H1 (cell line): ENCODE measurements at regions not wholly inside any gene's neighbourhood (a gene's known extent, or its start where the extent isn't known, plus 50 kb on each side); places are given as distances from the start of the nearest gene placed in this dataset.

Source experiments
- CREB1 ChIP-seq: IDR thresholded peaks from 2 replicates; pipeline ENCODE4 v1.6.1; 2012; ENCODE audit warnings: inconsistent platforms
- EP300 ChIP-seq, 2 experiments: IDR thresholded peaks; 1 replicate in 1 of 2; 2 replicates in 1 of 2; pipeline ENCODE4 v1.6.1; 2011 to 2012; ENCODE audit warnings: low read depth in 2 of 2, low read length in 2 of 2, mild to moderate bottlenecking in 2 of 2, borderline replicate concordance in 1 of 2, inconsistent platforms in 1 of 2, moderate library complexity in 1 of 2
- KDM1A ChIP-seq: fragments of 200-600, 300-600 bp; sonication (generic); IDR thresholded peaks from 2 replicates; pipeline ENCODE4 v1.7.1; 2016; ENCODE audit warnings: mild to moderate bottlenecking, low read length, borderline replicate concordance
- PHF8 ChIP-seq: fragments of 200-600 bp; sonication (generic); conservative IDR thresholded peaks from 2 replicates; pipeline ENCODE4 v1.7.1; 2012; ENCODE audit warnings: low read depth, mild to moderate bottlenecking, inconsistent platforms, low read length, moderate library complexity
- POLR2AphosphoS5 ChIP-seq: IDR thresholded peaks from 2 replicates; pipeline ENCODE4 v1.6.1; 2011; ENCODE audit warnings: low read depth, low read length
- RFX5 ChIP-seq: IDR thresholded peaks from 2 replicates; pipeline ENCODE4 v1.6.1; 2011; ENCODE audit warnings: low read depth, low read length, improper control_type of control experiment, borderline replicate concordance
- SIX5 ChIP-seq: IDR thresholded peaks from 2 replicates; pipeline ENCODE4 v1.6.1; 2011; ENCODE audit warnings: mild to moderate bottlenecking, low read depth, low read length
- SP2 ChIP-seq: IDR thresholded peaks from 2 replicates; pipeline ENCODE4 v1.6.1; 2012; ENCODE audit warnings: mild to moderate bottlenecking, low read length, inconsistent platforms
- TAF1 ChIP-seq: IDR thresholded peaks from 2 replicates; pipeline ENCODE4 v1.6.1; 2011; ENCODE audit warnings: mild to moderate bottlenecking, low read depth, low read length
- TEAD4 ChIP-seq: IDR thresholded peaks from 2 replicates; pipeline ENCODE4 v1.6.1; 2012; ENCODE audit warnings: low read depth, low read length, inconsistent platforms, mixed read lengths
- TF ChIP-seq, protein P1 (sequence below): fragments of 300-600 bp; sonication (generic); IDR thresholded peaks from 2 replicates; pipeline ENCODE4 v1.7.1; 2012; ENCODE audit warnings: low read length, moderate library complexity, mild to moderate bottlenecking, inconsistent platforms; ENCODE audit not compliant: insufficient replicate concordance

DNA sequence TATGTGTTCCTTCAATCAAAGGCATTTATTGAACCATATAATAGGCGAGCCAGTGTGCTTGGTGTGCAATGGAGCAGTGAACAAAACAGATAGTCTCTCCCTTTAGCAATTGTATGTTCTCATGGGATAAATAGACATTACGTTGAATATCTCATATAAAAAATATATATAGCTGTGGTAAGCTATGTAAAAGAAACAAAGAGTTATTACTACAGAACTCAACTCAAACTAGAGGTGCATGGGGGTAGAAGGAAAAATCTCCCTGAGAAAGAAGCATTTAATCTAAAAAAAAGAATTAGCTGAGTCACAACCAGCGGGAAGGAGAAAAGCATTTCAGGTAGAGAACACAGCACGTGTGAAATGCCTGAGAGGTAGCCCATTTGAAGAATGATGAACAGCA, 919.3 kb downstream of the CDH11 start (continued):
- TF ChIP-seq, protein P1, sequence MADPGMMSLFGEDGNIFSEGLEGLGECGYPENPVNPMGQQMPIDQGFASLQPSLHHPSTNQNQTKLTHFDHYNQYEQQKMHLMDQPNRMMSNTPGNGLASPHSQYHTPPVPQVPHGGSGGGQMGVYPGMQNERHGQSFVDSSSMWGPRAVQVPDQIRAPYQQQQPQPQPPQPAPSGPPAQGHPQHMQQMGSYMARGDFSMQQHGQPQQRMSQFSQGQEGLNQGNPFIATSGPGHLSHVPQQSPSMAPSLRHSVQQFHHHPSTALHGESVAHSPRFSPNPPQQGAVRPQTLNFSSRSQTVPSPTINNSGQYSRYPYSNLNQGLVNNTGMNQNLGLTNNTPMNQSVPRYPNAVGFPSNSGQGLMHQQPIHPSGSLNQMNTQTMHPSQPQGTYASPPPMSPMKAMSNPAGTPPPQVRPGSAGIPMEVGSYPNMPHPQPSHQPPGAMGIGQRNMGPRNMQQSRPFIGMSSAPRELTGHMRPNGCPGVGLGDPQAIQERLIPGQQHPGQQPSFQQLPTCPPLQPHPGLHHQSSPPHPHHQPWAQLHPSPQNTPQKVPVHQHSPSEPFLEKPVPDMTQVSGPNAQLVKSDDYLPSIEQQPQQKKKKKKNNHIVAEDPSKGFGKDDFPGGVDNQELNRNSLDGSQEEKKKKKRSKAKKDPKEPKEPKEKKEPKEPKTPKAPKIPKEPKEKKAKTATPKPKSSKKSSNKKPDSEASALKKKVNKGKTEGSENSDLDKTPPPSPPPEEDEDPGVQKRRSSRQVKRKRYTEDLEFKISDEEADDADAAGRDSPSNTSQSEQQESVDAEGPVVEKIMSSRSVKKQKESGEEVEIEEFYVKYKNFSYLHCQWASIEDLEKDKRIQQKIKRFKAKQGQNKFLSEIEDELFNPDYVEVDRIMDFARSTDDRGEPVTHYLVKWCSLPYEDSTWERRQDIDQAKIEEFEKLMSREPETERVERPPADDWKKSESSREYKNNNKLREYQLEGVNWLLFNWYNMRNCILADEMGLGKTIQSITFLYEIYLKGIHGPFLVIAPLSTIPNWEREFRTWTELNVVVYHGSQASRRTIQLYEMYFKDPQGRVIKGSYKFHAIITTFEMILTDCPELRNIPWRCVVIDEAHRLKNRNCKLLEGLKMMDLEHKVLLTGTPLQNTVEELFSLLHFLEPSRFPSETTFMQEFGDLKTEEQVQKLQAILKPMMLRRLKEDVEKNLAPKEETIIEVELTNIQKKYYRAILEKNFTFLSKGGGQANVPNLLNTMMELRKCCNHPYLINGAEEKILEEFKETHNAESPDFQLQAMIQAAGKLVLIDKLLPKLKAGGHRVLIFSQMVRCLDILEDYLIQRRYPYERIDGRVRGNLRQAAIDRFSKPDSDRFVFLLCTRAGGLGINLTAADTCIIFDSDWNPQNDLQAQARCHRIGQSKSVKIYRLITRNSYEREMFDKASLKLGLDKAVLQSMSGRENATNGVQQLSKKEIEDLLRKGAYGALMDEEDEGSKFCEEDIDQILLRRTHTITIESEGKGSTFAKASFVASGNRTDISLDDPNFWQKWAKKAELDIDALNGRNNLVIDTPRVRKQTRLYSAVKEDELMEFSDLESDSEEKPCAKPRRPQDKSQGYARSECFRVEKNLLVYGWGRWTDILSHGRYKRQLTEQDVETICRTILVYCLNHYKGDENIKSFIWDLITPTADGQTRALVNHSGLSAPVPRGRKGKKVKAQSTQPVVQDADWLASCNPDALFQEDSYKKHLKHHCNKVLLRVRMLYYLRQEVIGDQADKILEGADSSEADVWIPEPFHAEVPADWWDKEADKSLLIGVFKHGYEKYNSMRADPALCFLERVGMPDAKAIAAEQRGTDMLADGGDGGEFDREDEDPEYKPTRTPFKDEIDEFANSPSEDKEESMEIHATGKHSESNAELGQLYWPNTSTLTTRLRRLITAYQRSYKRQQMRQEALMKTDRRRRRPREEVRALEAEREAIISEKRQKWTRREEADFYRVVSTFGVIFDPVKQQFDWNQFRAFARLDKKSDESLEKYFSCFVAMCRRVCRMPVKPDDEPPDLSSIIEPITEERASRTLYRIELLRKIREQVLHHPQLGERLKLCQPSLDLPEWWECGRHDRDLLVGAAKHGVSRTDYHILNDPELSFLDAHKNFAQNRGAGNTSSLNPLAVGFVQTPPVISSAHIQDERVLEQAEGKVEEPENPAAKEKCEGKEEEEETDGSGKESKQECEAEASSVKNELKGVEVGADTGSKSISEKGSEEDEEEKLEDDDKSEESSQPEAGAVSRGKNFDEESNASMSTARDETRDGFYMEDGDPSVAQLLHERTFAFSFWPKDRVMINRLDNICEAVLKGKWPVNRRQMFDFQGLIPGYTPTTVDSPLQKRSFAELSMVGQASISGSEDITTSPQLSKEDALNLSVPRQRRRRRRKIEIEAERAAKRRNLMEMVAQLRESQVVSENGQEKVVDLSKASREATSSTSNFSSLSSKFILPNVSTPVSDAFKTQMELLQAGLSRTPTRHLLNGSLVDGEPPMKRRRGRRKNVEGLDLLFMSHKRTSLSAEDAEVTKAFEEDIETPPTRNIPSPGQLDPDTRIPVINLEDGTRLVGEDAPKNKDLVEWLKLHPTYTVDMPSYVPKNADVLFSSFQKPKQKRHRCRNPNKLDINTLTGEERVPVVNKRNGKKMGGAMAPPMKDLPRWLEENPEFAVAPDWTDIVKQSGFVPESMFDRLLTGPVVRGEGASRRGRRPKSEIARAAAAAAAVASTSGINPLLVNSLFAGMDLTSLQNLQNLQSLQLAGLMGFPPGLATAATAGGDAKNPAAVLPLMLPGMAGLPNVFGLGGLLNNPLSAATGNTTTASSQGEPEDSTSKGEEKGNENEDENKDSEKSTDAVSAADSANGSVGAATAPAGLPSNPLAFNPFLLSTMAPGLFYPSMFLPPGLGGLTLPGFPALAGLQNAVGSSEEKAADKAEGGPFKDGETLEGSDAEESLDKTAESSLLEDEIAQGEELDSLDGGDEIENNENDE: no peak
- no peak for TF ChIP-seq TAF1
- TF ChIP-seq EP300 (IDR thresholded peaks at IDR 0.05; ENCODE audit: borderline replicate concordance in 1 of 2, low read depth in 2 of 2, low read length in 2 of 2): no peak
- no peak for TF ChIP-seq CREB1
- no peak for TF ChIP-seq RFX5
- no peak for TF ChIP-seq SP2
- TF ChIP-seq PHF8: no peak
- TF ChIP-seq KDM1A: no peak
- TF ChIP-seq POLR2AphosphoS5: no peak
- no peak for TF ChIP-seq TEAD4
- no peak for TF ChIP-seq SIX5
- TF ChIP-seq, all 59 proteins: peak for 0
